ENCODE measurements at regions not wholly inside any gene's neighbourhood (a gene's known extent, or its start where the extent isn't known, plus 50 kb on each side); places are given as distances from the start of the nearest gene placed in this dataset.

- Mint-ChIP-seq H3K4me1 (no peaks in the 10 kb centered on the region), H3K36me3 (ENCODE audit: low read depth) (no peaks in the 10 kb centered on the region), H3K27me3 (peaks cover 9% of the 10 kb centered on the region), H3K4me3 (no peak overlapping the region), H3K9me3 (peaks cover 4% of the 10 kb centered on the region), H3K27ac (no peak overlapping the region)
- ChIA-PET CTCF (no interaction called here), POLR2A (no interaction called here)
- ATAC-seq (ENCODE audit: low read depth) (no peak), DNase-seq (no peak)
- intact Hi-C loops (cut with micrococcal nuclease) = no loop called here
- TF ChIP-seq, protein P1, sequence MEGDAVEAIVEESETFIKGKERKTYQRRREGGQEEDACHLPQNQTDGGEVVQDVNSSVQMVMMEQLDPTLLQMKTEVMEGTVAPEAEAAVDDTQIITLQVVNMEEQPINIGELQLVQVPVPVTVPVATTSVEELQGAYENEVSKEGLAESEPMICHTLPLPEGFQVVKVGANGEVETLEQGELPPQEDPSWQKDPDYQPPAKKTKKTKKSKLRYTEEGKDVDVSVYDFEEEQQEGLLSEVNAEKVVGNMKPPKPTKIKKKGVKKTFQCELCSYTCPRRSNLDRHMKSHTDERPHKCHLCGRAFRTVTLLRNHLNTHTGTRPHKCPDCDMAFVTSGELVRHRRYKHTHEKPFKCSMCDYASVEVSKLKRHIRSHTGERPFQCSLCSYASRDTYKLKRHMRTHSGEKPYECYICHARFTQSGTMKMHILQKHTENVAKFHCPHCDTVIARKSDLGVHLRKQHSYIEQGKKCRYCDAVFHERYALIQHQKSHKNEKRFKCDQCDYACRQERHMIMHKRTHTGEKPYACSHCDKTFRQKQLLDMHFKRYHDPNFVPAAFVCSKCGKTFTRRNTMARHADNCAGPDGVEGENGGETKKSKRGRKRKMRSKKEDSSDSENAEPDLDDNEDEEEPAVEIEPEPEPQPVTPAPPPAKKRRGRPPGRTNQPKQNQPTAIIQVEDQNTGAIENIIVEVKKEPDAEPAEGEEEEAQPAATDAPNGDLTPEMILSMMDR (IDR thresholded peaks at IDR 0.05) = no peak
These were observed 61.3 kb upstream of the KCNE2 start for GRCh38 chr21:34302521-34302920.

DNA sequence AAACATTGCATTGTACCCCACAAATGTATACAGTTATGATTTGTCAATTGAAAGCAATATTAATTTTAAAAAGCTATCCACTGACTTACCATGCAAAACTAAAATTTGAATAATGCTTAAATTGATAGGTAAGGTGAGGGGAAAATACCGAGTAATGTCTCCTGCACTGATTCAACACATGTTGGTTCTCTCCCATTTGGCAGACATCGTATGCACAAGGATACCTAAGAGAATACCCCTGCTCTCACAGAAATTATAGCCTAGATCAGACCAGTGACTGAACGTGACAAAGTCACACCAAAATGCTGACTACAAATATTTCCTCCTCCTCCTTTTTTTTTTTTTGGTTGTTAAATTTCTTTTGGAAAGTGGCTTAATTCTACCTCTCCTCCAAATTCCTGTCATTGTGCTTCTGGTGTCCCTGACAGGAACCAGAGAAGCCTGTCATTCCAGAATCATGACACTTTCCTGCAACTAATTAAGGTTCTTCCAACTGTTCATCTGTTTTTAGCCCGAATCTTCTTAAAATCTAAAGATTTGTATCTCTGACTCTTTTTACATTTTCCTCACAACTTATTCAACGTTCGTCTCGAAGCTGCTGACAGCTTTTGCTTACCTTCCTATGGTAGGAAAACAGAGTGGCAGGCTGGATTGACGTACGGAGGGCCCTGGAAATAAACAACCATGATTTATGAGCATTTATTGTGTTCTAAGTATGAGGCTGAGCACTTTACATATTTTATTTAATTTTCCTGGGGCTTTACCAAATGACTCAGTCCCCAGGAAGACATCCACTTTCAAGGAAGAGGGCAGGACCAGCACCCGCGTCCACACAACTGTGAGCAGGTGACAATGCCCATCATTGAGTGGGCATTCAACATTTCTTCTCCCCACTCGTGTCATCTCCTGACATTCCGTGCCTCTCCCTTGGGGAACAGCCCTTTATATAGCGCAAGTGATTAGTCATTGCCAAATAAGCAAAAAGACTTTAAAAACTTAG, 57.9 kb upstream of the KCNE2 start:
- Mint-ChIP-seq H3K4me3 (no peak overlapping the region), H3K4me1 (no peaks in the 10 kb centered on the region), H3K36me3 (ENCODE audit: low read depth) (no peaks in the 10 kb centered on the region), H3K9me3 (peaks cover 3% of the 10 kb centered on the region), H3K27ac (no peak overlapping the region), H3K27me3 (peaks cover 13% of the 10 kb centered on the region)
- ATAC-seq (ENCODE audit: low read depth) = no peak
- DNase-seq = no peak
- TF ChIP-seq, protein P1 (IDR thresholded peaks at IDR 0.05) = no peak
- intact Hi-C loops (cut with micrococcal nuclease) = no loop called here
- ChIA-PET CTCF (no interaction called here), POLR2A (no interaction called here)

DNA sequence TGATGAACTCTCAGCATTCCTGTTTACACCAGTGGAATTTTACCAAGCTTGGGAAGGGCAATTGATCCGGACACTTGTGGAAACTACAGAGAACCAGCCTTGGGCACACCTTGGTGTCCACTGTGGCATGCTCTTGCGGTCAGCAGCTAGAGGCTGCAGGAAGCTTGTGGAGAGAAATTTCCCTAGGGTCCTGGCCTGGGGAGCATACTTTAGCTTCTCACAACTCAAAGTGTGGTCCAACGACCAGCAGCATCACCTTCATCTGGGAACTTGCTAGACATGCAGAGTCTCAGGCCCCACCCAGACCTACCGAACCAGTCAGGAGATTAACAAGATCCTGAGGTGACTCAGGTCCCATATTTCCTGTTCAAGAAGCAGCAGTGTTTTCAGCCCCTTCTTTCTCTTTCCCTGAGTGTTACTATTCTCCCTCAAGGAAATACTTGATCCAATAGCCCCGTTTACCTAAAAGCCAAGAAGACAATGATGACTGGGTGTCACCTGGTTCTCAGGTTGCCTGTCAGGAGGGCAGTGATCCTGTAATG, 55.7 kb upstream of the KCNE2 start:
- ChIA-PET CTCF (no interaction called here), POLR2A (no interaction called here)
- Mint-ChIP-seq H3K36me3 (ENCODE audit: low read depth) (no peaks in the 10 kb centered on the region), H3K4me3 (no peak overlapping the region), H3K9me3 (no peaks in the 10 kb centered on the region), H3K27me3 (peaks cover 8% of the 10 kb centered on the region), H3K4me1 (no peaks in the 10 kb centered on the region), H3K27ac (no peak overlapping the region)
- intact Hi-C loops (cut with micrococcal nuclease) = no loop called here
- DNase-seq (no peak), ATAC-seq (ENCODE audit: low read depth) (no peak)
- TF ChIP-seq, protein P1 (IDR thresholded peaks at IDR 0.05) = no peak

DNA sequence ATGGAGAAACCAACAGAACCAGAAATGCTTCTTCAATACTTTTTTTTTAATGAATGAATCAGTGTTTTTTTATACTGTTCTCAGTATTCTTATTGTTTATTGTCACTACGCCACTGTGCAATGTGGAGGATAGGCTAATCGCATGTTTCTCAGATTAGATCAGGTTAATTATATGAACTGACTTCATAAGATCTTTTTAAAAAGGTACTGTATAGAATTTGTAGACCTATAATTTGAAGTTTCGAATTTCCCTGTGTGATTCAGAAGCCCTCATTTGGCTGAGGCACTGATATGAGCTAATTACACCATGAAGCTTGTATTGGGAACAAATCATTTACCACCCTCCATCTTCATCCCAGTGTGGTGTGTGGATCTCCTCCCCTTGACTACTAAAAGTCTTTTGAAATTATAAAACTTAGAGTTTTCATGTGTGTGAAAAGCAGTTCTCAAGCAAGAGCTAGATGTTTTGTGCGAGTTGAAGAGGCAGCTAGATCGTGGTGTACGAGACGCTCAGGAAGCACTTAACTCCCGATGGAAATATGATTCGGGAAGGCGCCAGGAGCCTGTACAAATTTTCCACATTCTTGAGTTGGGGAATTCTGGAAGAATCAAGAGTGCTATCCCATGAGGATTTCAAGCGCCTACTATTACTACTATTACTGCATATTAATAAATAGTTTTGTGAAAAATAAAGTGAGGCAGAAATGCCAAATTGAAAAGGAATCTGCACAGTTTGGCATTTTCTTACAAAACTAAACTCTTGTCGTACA, 52.1 kb upstream of the KCNE2 start:
- TF ChIP-seq, protein P1 (IDR thresholded peaks at IDR 0.05) = no peak
- DNase-seq = no peak
- ATAC-seq (ENCODE audit: low read depth) = no peak
- peaks cover 22% of the 10 kb centered on the region for H3K27me3 Mint-ChIP-seq
- H3K36me3 Mint-ChIP-seq (ENCODE audit: low read depth) = no peaks in the 10 kb centered on the region
- no peaks in the 10 kb centered on the region for H3K9me3 Mint-ChIP-seq
- ChIA-PET CTCF (no interaction called here), POLR2A (no interaction called here)
- no peak overlapping the region for H3K27ac Mint-ChIP-seq
- H3K4me3 Mint-ChIP-seq = no peak overlapping the region
- intact Hi-C loops (cut with micrococcal nuclease) = loop anchor here (5.0 kb wide), 1 partner anchor 49 kb away; no protein-coding TSS in a partner anchor
- no peaks in the 10 kb centered on the region for H3K4me1 Mint-ChIP-seq

DNA sequence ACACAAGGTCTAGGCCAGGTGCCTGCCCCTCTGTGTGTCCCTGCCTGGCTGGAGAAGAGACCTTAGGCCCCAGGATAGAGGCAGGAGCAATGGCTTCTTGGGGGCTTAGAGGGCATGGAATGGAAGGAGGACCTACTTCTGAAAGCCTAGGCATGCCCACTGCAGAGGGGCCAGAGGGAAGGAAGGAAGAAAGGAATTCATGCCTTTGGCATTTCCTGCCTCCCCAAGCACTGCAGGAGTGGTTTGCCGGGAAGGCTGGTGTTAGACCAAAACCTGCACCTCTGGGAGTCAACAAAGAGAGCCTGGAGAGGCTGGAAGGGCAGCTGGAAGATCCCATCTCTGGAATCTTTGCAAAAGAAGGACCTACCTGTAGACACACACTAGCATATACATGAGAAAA, 50.7 kb upstream of the KCNE2 start:
- TF ChIP-seq, protein P1 (IDR thresholded peaks at IDR 0.05) = no peak
- H3K27ac Mint-ChIP-seq = no peak overlapping the region
- H3K27me3 Mint-ChIP-seq = peaks cover 19% of the 10 kb centered on the region
- H3K36me3 Mint-ChIP-seq (ENCODE audit: low read depth) = no peaks in the 10 kb centered on the region
- ChIA-PET POLR2A (no interaction called here), CTCF (no interaction called here)
- H3K9me3 Mint-ChIP-seq = no peaks in the 10 kb centered on the region
- H3K4me3 Mint-ChIP-seq = no peak overlapping the region
- intact Hi-C loops (cut with micrococcal nuclease) = loop anchor here (5.0 kb wide), 1 partner anchor 51 kb away; no protein-coding TSS in a partner anchor
- DNase-seq = no peak
- ATAC-seq (ENCODE audit: low read depth) = no peak
- no peaks in the 10 kb centered on the region for H3K4me1 Mint-ChIP-seq
